GM19455 (cell line): ENCODE measurements at regions not wholly inside any gene's neighbourhood (a gene's known extent, or its start where the extent isn't known, plus 50 kb on each side); places are given as distances from the start of the nearest gene placed in this dataset.
"Not testable (repeated sequence)": the region's sequence is repeated elsewhere in the genome, so short reads cannot be mapped to it uniquely, and the experiment has no call there.

ENCODE experiments used
- ATAC-seq: cut with Tn5 transposase; IDR thresholded peaks from one replicate; pipeline ENCODE4 v1.9.1; 2021; ENCODE audit not compliant: unreplicated experiment

- no peak for ATAC-seq
These were observed 254.2 kb upstream of the HSF2 start for GRCh38 chr6:122145246-122145645.

- ATAC-seq, result no peak
These were observed 253.7 kb upstream of the HSF2 start for GRCh38 chr6:122145741-122146240.

GRCh38 chr6:122147291-122147690 is 252.2 kb upstream of the HSF2 start:
- no peak for ATAC-seq

- no peak for ATAC-seq
These were observed 248.4 kb upstream of the HSF2 start for GRCh38 chr6:122151066-122151465.

- ATAC-seq, result no peak
These were observed 247.7 kb upstream of the HSF2 start for GRCh38 chr6:122151763-122152162.

- no peak for ATAC-seq
These were observed 245.9 kb upstream of the HSF2 start for GRCh38 chr6:122153557-122153956.

- ATAC-seq, result no peak
These were observed 245.3 kb upstream of the HSF2 start for GRCh38 chr6:122154155-122154554.

- no peak for ATAC-seq
These were observed 244.4 kb upstream of the HSF2 start for GRCh38 chr6:122154912-122155575.

GRCh38 chr6:122161136-122161535 is 238.3 kb upstream of the HSF2 start:
- ATAC-seq, result no peak

GRCh38 chr6:122165014-122165413 is 234.4 kb upstream of the HSF2 start:
- ATAC-seq, result no peak

GRCh38 chr6:122170274-122170673 is 229.2 kb upstream of the HSF2 start:
- ATAC-seq, result no peak

GRCh38 chr6:122178988-122179387 is 220.5 kb upstream of the HSF2 start:
- no peak for ATAC-seq

GRCh38 chr6:122180132-122180531 is 219.3 kb upstream of the HSF2 start:
- no peak for ATAC-seq

- ATAC-seq, result no peak
These were observed 217.4 kb upstream of the HSF2 start for GRCh38 chr6:122182061-122182460.

- no peak for ATAC-seq
These were observed 215.0 kb upstream of the HSF2 start for GRCh38 chr6:122184401-122184827.

- ATAC-seq, result not testable (repeated sequence)
These were observed 214.0 kb upstream of the HSF2 start for GRCh38 chr6:122185458-122185857.

- ATAC-seq, result no peak
These were observed 212.3 kb upstream of the HSF2 start for GRCh38 chr6:122187186-122187585.

- no peak for ATAC-seq
These were observed 200.5 kb upstream of the HSF2 start for GRCh38 chr6:122198922-122199321.

- no peak for ATAC-seq
These were observed 199.0 kb upstream of the HSF2 start for GRCh38 chr6:122200440-122200839.

- no peak for ATAC-seq
These were observed 196.8 kb upstream of the HSF2 start for GRCh38 chr6:122202576-122203137.

- no peak for ATAC-seq
These were observed 192.4 kb upstream of the HSF2 start for GRCh38 chr6:122207061-122207460.

- no peak for ATAC-seq
These were observed 191.7 kb upstream of the HSF2 start for GRCh38 chr6:122207794-122208193.
